Hepatocyte (in vitro differentiated cells): ENCODE measurements at regions not wholly inside any gene's neighbourhood (a gene's known extent, or its start where the extent isn't known, plus 50 kb on each side); places are given as distances from the start of the nearest gene placed in this dataset.

Source experiments
- DNase-seq: peaks from one replicate; pipeline ENCODE4 v3.0.0-alpha.2; 2016; ENCODE audit warnings: low spot score
- H2AFZ ChIP-seq: fragments of 200-600 bp; sonication (generic); 2 replicates; pipeline ENCODE4 v1.6.0; 2016; ENCODE audit warnings: antibody characterized with exemption, mild to moderate bottlenecking
- H3K27ac ChIP-seq: fragments of 200-600 bp; sonication (generic); 2 replicates; pipeline ENCODE4 v1.5.1; 2016; ENCODE audit warnings: mild to moderate bottlenecking
- H3K27me3 ChIP-seq: fragments of 200-600 bp; sonication (generic); 2 replicates; pipeline ENCODE4 v1.6.1; 2016
- H3K36me3 ChIP-seq: fragments of 200-600 bp; sonication (generic); replicated peaks from 2 replicates; pipeline ENCODE4 v1.5.1; 2016; ENCODE audit warnings: low read depth; ENCODE audit not compliant: insufficient read depth
- H3K4me1 ChIP-seq: fragments of 200-600 bp; sonication (generic); 2 replicates; pipeline ENCODE4 v1.5.1; 2016; ENCODE audit warnings: mild to moderate bottlenecking, moderate library complexity; ENCODE audit not compliant: insufficient read depth
- H3K4me2 ChIP-seq: fragments of 200-600 bp; sonication (generic); 2 replicates; pipeline ENCODE4 v1.6.0; 2016
- H3K4me3 ChIP-seq: fragments of 200-600 bp; sonication (generic); 2 replicates; pipeline ENCODE4 v1.5.1; 2016; ENCODE audit warnings: mild to moderate bottlenecking
- H3K79me2 ChIP-seq: fragments of 200-600 bp; sonication (generic); 2 replicates; pipeline ENCODE4 v1.6.0; 2017; ENCODE audit warnings: mild to moderate bottlenecking
- H3K9me2 ChIP-seq: fragments of 200-600 bp; sonication (generic); replicated peaks from 2 replicates; pipeline ENCODE4 v1.6.0; 2017; ENCODE audit warnings: mild to moderate bottlenecking; ENCODE audit not compliant: insufficient read depth
- H3K9me3 ChIP-seq: fragments of 200-600 bp; sonication (generic); 2 replicates; pipeline ENCODE4 v1.5.1; 2016; ENCODE audit warnings: low read depth, mild to moderate bottlenecking
- H4K20me1 ChIP-seq: fragments of 200-600 bp; sonication (generic); 2 replicates; pipeline ENCODE4 v1.6.0; 2016; ENCODE audit warnings: mild to moderate bottlenecking; ENCODE audit not compliant: insufficient read depth, poor library complexity, severe bottlenecking
- EZH2 ChIP-seq: fragments of 200-600 bp; sonication (generic); IDR thresholded peaks from 2 replicates; pipeline ENCODE4 v1.6.1; 2016; ENCODE audit warnings: antibody characterized with exemption, mild to moderate bottlenecking, borderline replicate concordance
- EZH2phosphoT487 ChIP-seq: fragments of 200-600 bp; sonication (generic); IDR thresholded peaks from one replicate; pipeline ENCODE4 v1.6.1; 2018; ENCODE audit warnings: antibody characterized with exemption, mild to moderate bottlenecking, low read depth, moderate library complexity; ENCODE audit not compliant: unreplicated experiment, severe bottlenecking
- WGBS: methylation state at CpG from one replicate; pipeline ENCODE4 v1.1.6; 2016; ENCODE audit warnings: low lambda C conversion rate; ENCODE audit errors: missing lambda C conversion rate; 5-methylcytosine and 5-hydroxymethylcytosine counted together
- TF ChIP-seq, protein P1 (sequence below): fragments of 200-600 bp; sonication (generic); IDR thresholded peaks from 2 replicates; pipeline ENCODE4 v1.5.1; 2016; ENCODE audit warnings: antibody characterized with exemption, mild to moderate bottlenecking; ENCODE audit not compliant: poor library complexity

DNA sequence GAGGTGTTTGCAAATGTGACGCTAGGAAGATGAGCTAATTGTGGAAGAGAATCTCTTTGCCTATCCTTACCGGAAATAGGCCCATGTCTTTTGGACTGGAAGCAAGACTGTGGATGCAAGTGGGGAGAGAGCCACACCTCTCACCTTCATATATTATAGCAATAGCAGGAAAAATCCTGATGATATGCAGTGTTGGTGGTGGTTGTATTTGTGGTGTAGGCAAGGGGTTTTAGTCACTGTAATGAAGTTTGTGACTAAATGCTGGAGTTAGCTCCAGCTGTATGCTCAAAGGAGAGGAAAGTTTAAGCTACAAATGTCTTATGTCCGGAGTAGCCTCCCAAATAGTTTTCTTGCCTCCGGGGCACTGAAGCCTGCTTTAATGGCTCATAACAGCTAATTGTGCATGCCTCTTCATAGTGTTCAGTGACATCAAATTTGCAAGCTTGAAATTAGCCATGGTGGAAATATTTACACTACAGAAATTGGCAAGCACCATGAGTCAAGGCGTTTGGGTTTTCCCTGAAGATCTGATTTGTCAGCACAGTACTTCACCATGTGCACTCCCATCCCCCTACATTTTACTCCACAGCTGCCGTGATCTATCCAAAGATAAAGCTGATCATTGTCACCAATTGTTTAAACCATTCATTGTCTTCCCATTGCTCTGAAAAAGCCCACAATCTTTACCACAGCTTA lies 102.6 kb upstream of the ZNF644 start:
- Histone ChIP-seq H3K36me3 (no peaks in the 10 kb centered on the region), H3K79me2 (no peaks in the 10 kb centered on the region), H3K4me1 (peaks cover 26% of the 10 kb centered on the region), H3K27ac (no peak overlapping the region), H4K20me1 (no peaks in the 10 kb centered on the region), H2AFZ (no peak overlapping the region), H3K27me3 (no peaks in the 10 kb centered on the region), H3K4me3 (no peak overlapping the region), H3K4me2 (no peak overlapping the region), H3K9me2 (no peaks in the 10 kb centered on the region), H3K9me3 (no peaks in the 10 kb centered on the region)
- TF ChIP-seq EZH2 = no peak
- TF ChIP-seq EZH2phosphoT487 = no peak
- TF ChIP-seq, protein P1, sequence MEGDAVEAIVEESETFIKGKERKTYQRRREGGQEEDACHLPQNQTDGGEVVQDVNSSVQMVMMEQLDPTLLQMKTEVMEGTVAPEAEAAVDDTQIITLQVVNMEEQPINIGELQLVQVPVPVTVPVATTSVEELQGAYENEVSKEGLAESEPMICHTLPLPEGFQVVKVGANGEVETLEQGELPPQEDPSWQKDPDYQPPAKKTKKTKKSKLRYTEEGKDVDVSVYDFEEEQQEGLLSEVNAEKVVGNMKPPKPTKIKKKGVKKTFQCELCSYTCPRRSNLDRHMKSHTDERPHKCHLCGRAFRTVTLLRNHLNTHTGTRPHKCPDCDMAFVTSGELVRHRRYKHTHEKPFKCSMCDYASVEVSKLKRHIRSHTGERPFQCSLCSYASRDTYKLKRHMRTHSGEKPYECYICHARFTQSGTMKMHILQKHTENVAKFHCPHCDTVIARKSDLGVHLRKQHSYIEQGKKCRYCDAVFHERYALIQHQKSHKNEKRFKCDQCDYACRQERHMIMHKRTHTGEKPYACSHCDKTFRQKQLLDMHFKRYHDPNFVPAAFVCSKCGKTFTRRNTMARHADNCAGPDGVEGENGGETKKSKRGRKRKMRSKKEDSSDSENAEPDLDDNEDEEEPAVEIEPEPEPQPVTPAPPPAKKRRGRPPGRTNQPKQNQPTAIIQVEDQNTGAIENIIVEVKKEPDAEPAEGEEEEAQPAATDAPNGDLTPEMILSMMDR = no peak
- WGBS = 87% methylated on average over 6 of the region's 6 CpGs
- DNase-seq = no peak

DNA sequence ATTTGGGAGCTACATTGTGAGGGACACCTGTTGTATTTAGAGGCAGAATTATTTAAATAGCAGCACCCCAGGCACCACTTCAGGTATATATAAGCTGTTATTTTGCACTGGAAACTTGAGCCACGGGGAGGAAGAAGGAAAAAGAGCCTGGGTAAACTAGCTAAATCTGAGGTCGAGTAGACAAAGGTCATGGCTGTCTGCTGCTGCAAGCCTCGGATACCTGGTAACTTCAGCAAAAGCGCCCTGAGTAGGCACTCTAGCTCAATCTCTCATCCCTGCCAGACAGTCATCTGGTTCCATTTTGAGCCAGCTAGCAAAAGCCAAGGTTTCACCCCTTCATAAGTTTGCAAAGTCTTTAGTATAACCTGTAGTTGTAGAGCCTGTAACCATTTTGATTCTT lies 101.9 kb upstream of the ZNF644 start:
- Histone ChIP-seq H4K20me1 (no peaks in the 10 kb centered on the region), H3K4me3 (no peak overlapping the region), H3K9me2 (no peaks in the 10 kb centered on the region), H3K27ac (no peak overlapping the region), H3K36me3 (no peaks in the 10 kb centered on the region), H3K27me3 (no peaks in the 10 kb centered on the region), H3K4me2 (no peak overlapping the region), H3K79me2 (no peaks in the 10 kb centered on the region), H3K9me3 (no peaks in the 10 kb centered on the region), H2AFZ (no peak overlapping the region), H3K4me1 (peaks cover 26% of the 10 kb centered on the region)
- 55% methylated on average over 4 of the region's 4 CpGs for WGBS
- TF ChIP-seq, protein P1 = no peak
- no peak for TF ChIP-seq EZH2
- TF ChIP-seq EZH2phosphoT487 = no peak
- DNase-seq = no peak

DNA sequence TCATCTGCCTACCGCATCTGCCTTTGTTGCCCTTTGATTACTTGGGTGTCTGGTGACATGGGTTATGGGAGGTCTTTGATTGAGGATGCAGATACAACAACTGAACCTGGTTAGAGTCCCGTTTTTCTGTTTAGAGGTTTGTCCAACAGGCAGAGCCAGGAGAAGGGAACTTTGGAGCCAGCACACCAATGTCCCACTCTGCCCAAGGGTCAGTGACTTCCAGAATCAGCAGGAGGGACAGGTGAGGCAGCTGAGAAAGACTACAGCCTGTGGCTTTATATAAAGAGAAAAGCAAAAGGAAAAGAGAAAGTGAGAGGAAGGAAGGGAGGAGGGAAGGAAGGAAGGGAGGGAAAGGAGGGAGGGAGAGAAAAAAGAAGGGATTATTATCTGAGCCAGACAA lies 101.5 kb upstream of the ZNF644 start:
- Histone ChIP-seq H3K27ac (no peak overlapping the region), H3K4me2 (no peak overlapping the region), H3K4me3 (no peak overlapping the region), H2AFZ (no peak overlapping the region), H3K9me2 (no peaks in the 10 kb centered on the region), H3K27me3 (no peaks in the 10 kb centered on the region), H3K36me3 (no peaks in the 10 kb centered on the region), H3K79me2 (no peaks in the 10 kb centered on the region), H4K20me1 (no peaks in the 10 kb centered on the region), H3K9me3 (no peaks in the 10 kb centered on the region), H3K4me1 (peaks cover 26% of the 10 kb centered on the region)
- TF ChIP-seq EZH2phosphoT487 (no peak), EZH2 (no peak)
- TF ChIP-seq, protein P1 = no peak
- 18% methylated on average over 2 of the region's 2 CpGs for WGBS
- DNase-seq = no peak
